Suprapubic skin (tissue), 3 donors: ENCODE measurements at regions not wholly inside any gene's neighbourhood (a gene's known extent, or its start where the extent isn't known, plus 50 kb on each side); places are given as distances from the start of the nearest gene placed in this dataset.

Experiments
- CTCF ChIP-seq, 2 donors: fragments of 200-600 bp in 1 of 2; fragments of 450-650 bp in 1 of 2; sonication (generic) in 1 of 2; IDR thresholded peaks; one replicate each; pipeline ENCODE4 v1.5.1; 2016 to 2019; ENCODE audit warnings: antibody characterized with exemption in 2 of 2, mild to moderate bottlenecking in 1 of 2, moderate library complexity in 1 of 2
- POLR2A ChIP-seq, 2 donors: fragments of 450-650 bp; IDR thresholded peaks; one replicate each; pipeline ENCODE4 v1.6.1; 2017; ENCODE audit warnings: antibody characterized with exemption in 2 of 2, mild to moderate bottlenecking in 2 of 2, moderate library complexity in 2 of 2

- no peak for TF ChIP-seq CTCF (IDR thresholded peaks at IDR 0.05)
- TF ChIP-seq POLR2A (IDR thresholded peaks at IDR 0.05): no peak
Measured at GRCh38 chr12:34358198-34358597, 335.9 kb downstream of the ALG10 start.
